MM.1S (cell line): ENCODE measurements at regions not wholly inside any gene's neighbourhood (a gene's known extent, or its start where the extent isn't known, plus 50 kb on each side); places are given as distances from the start of the nearest gene placed in this dataset.
"Not testable (repeated sequence)": the region's sequence is repeated elsewhere in the genome, so short reads cannot be mapped to it uniquely, and the experiment has no call there.

Experiments
- DNase-seq: peaks from one replicate; pipeline ENCODE4 v3.0.0-alpha.2; 2015
- H2AFZ ChIP-seq: fragments of 300-600 bp; sonication (generic); 2 replicates; pipeline ENCODE4 v1.6.0; 2016; ENCODE audit warnings: antibody characterized with exemption, low read length
- H3F3A ChIP-seq: fragments of 300-600 bp; sonication (generic); 2 replicates; pipeline ENCODE4 v1.6.1; 2016; ENCODE audit warnings: mild to moderate bottlenecking, antibody characterized with exemption, low read length, moderate library complexity, mixed read lengths; ENCODE audit not compliant: insufficient read depth
- H3K27ac ChIP-seq: fragments of 300-600 bp; sonication (generic); 2 replicates; pipeline ENCODE4 v1.5.1; 2016; ENCODE audit warnings: mild to moderate bottlenecking, low read length
- H3K27me3 ChIP-seq: fragments of 300-600 bp; sonication (generic); replicated peaks from 2 replicates; pipeline ENCODE4 v1.6.0; 2016; ENCODE audit warnings: low read length; ENCODE audit not compliant: insufficient read depth
- H3K36me3 ChIP-seq: fragments of 300-600 bp; sonication (generic); replicated peaks from 2 replicates; pipeline ENCODE4 v1.6.1; 2016; ENCODE audit warnings: mild to moderate bottlenecking, low read length, mixed read lengths; ENCODE audit not compliant: insufficient read depth
- H3K4me1 ChIP-seq: fragments of 300-600 bp; sonication (generic); 2 replicates; pipeline ENCODE4 v1.6.1; 2016; ENCODE audit warnings: low read length, mixed read lengths
- H3K4me2 ChIP-seq: fragments of 300-600 bp; sonication (generic); 2 replicates; pipeline ENCODE4 v1.6.0; 2016; ENCODE audit warnings: low read depth, low read length
- H3K4me3 ChIP-seq: fragments of 300-600 bp; sonication (generic); 2 replicates; pipeline ENCODE4 v1.5.1; 2016; ENCODE audit warnings: low read length, mixed read lengths
- H3K79me2 ChIP-seq: fragments of 300-600 bp; sonication (generic); 2 replicates; pipeline ENCODE4 v1.6.1; 2016; ENCODE audit warnings: mixed run types, low read length, mixed read lengths
- H3K9ac ChIP-seq: fragments of 300-600 bp; sonication (generic); 2 replicates; pipeline ENCODE4 v1.6.1; 2016; ENCODE audit warnings: low read length, mixed read lengths
- H3K9me2 ChIP-seq: fragments of 300-600 bp; sonication (generic); replicated peaks from 2 replicates; pipeline ENCODE4 v1.6.1; 2016; ENCODE audit warnings: mild to moderate bottlenecking, low read length, mixed read lengths; ENCODE audit not compliant: insufficient read depth
- H3K9me3 ChIP-seq: fragments of 300-600 bp; sonication (generic); replicated peaks from 2 replicates; pipeline ENCODE4 v1.6.1; 2016; ENCODE audit warnings: mild to moderate bottlenecking, low read length, mixed read lengths; ENCODE audit not compliant: insufficient read depth
- H4K20me1 ChIP-seq: fragments of 300-600 bp; sonication (generic); 2 replicates; pipeline ENCODE4 v1.6.1; 2016; ENCODE audit warnings: mild to moderate bottlenecking, low read length, moderate library complexity, mixed read lengths; ENCODE audit not compliant: insufficient read depth

DNA sequence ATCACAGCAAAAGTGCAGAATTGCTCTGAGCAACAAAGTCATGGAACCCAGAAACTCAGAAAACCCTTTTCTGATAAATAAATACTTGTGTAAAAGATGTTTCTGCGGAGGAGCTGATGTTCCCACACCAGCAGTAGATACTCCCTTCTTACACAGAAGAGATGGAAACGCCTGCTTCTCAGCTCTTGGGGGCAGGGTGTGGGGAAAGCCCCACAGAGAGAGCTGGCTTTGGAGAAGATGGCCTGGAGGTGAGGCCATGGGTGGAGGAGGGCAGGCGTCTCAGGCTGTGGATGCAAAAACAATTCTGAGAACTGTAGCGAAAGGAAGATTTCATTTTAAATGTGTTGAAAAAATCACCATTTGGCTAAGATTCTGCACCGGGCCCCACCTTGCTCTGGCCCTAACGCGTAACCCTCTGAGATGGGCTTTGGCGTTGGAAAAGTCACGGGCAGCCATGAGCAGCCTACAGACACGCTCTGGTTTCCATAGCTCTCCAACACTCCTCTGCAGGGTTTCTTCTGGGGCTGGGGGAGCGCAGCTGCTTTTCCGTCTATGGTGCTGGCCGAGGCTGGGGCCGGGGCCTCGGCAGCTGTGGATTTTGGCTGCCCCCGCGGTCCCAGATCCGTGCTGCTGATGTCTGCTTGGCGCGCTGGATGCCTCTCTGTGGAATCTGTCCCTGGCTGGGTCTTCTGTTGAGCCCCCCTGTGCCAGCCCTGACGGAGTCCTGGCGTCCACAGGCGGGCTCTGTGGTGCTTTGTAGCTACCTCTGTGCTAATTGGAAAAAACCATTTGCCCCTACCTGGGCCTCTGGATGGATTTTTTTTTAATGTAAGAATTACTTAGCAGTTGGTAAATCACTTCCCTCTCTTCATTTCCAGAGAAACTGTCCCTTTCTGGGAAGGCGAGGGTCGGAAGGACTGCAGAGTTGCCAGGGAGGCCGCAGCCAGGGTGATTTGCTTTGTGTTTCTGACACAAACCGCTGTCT lies 200.9 kb downstream of the BANP start:
- not testable (repeated sequence) for H3K4me1 ChIP-seq, H3K27ac ChIP-seq
- H3K27me3 ChIP-seq: peaks cover 12% of the 10 kb centered on the region

GRCh38 chr16:88152879-88153278 lies 201.6 kb downstream of the BANP start:
- H4K20me1 ChIP-seq, H3K4me1 ChIP-seq, H3K36me3 ChIP-seq, DNase-seq, H3K79me2 ChIP-seq, H3K4me2 ChIP-seq, H3K9ac ChIP-seq, H3K9me3 ChIP-seq, H3F3A ChIP-seq, H3K4me3 ChIP-seq, H3K27ac ChIP-seq, H2AFZ ChIP-seq, H3K9me2 ChIP-seq: not testable (repeated sequence)
- H3K27me3 ChIP-seq: peaks cover 12% of the 10 kb centered on the region

More for the DNA sequence above, 200.9 kb downstream of the BANP start:
- not testable (repeated sequence) for H3K4me2 ChIP-seq, DNase-seq, H3F3A ChIP-seq, H3K9ac ChIP-seq, H3K4me3 ChIP-seq, H4K20me1 ChIP-seq, H3K79me2 ChIP-seq, H3K36me3 ChIP-seq, H3K9me2 ChIP-seq, H2AFZ ChIP-seq, H3K9me3 ChIP-seq

DNA sequence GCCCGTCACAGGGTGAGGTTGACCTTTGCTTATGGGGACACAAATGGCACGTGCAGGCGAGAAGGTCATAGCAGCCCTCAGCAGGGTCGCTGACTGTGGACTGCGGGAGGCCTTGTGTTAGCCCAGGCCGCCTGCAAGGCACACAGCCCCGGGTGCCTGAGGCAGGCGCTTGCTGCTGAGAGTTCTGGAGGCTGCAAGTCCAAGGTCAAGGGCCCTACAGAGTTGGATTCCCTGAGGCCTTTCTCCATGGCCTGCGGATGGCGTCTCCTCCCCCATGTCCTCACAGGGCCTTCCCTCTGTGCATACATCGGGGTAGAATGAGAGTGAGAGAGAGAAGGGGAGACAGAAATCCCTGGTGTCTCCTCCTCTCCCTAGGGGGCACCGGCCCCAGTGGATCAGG lies 202.3 kb downstream of the BANP start:
- not testable (repeated sequence) for H3K27me3 ChIP-seq, H3K4me2 ChIP-seq, H3K9me3 ChIP-seq, H3K9ac ChIP-seq, H2AFZ ChIP-seq, H3F3A ChIP-seq, H3K79me2 ChIP-seq, H3K4me3 ChIP-seq, DNase-seq, H4K20me1 ChIP-seq, H3K4me1 ChIP-seq, H3K27ac ChIP-seq, H3K36me3 ChIP-seq, H3K9me2 ChIP-seq

DNA sequence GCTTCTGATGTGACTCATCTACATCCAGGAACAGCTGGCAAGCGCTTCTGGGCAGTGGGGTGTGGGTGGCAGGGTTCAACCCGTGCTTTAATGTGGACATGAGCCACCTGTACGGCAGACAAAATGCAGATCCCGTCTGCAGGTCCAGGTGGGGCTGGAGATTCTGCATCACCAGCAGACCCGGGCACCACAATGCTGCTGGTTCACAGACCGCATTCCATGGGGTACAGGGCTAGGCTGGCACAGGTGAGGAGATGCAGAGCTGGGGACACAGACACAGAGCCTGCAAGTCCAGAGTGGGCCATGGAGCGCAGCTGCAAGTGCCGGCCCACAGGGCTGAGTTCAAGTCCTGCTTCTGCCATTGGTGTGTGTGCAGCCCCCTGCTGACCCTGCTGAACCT lies 203.7 kb downstream of the BANP start:
- H3K27me3 ChIP-seq, H3K27ac ChIP-seq, H3K4me2 ChIP-seq, H4K20me1 ChIP-seq, H3K9me3 ChIP-seq, DNase-seq, H3F3A ChIP-seq, H2AFZ ChIP-seq, H3K9me2 ChIP-seq, H3K9ac ChIP-seq, H3K4me1 ChIP-seq, H3K4me3 ChIP-seq, H3K79me2 ChIP-seq, H3K36me3 ChIP-seq: not testable (repeated sequence)

DNA sequence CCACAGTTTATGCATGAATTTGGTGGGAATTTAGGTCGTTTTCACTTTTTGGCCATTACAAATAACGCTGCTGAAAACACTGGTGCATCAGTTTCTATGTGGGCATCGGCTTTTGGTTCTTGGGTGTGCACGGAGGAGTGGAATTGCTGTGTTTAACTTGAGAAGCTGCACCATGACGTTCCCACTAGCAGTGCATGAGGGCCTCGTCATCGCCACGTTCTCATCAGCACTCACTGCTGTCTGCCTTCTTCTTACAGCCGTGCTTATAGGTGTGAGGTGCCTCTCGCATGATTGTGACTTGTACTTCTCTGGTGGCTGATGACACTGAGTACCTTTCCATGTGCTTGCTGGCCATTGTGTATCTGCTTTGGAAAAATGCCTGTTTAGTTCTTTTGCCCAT lies 204.4 kb downstream of the BANP start:
- H3K79me2 ChIP-seq, H3K9me2 ChIP-seq, H3K9ac ChIP-seq, H3K27ac ChIP-seq, H3K4me2 ChIP-seq, H2AFZ ChIP-seq, H3K27me3 ChIP-seq, H3K4me1 ChIP-seq, H3F3A ChIP-seq, DNase-seq, H3K9me3 ChIP-seq, H3K36me3 ChIP-seq, H4K20me1 ChIP-seq, H3K4me3 ChIP-seq: not testable (repeated sequence)

- not testable (repeated sequence) for H3K36me3 ChIP-seq, H3K4me1 ChIP-seq, H3K9me3 ChIP-seq, DNase-seq, H3K9ac ChIP-seq, H3K9me2 ChIP-seq, H3K4me2 ChIP-seq, H4K20me1 ChIP-seq, H3K4me3 ChIP-seq, H3K79me2 ChIP-seq, H2AFZ ChIP-seq, H3K27me3 ChIP-seq, H3F3A ChIP-seq, H3K27ac ChIP-seq
These were observed 205.5 kb downstream of the BANP start for GRCh38 chr16:88156640-88157283.

DNA sequence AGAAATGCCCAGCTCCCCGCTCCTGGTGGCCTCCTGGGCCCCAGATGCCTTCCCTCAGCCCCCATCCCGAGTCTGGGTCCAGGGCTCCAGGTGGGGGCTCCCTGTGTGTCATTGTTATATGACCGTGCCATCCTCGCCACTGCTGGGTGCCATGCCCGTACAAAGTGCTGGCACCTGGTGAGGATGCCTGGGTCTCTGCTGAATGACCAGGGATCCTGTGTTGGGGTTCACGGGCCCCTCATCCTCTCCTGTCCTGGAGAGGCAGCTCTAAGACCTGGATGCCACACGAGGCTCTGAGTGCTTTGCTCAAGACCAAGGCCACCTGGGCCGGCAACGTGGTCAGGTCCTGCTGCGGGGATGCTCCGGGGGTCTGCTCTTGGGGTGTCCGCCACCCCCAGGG lies 206.5 kb downstream of the BANP start:
- not testable (repeated sequence) for H3K27ac ChIP-seq, H3K4me3 ChIP-seq, H3K9ac ChIP-seq, H3F3A ChIP-seq, H3K36me3 ChIP-seq, H3K9me2 ChIP-seq, H3K27me3 ChIP-seq, DNase-seq, H3K4me2 ChIP-seq, H3K4me1 ChIP-seq, H3K79me2 ChIP-seq, H4K20me1 ChIP-seq, H2AFZ ChIP-seq, H3K9me3 ChIP-seq
